GM23248 (cell line): ENCODE measurements at regions not wholly inside any gene's neighbourhood (a gene's known extent, or its start where the extent isn't known, plus 50 kb on each side); places are given as distances from the start of the nearest gene placed in this dataset.

Experiments used
- EZH2 ChIP-seq: fragments of 200-600 bp; sonication (generic); IDR thresholded peaks from 2 replicates; pipeline ENCODE4 v1.6.1; 2018; ENCODE audit warnings: antibody characterized with exemption, mild to moderate bottlenecking; ENCODE audit not compliant: insufficient read depth, poor library complexity, severe bottlenecking
- EZH2phosphoT487 ChIP-seq: fragments of 200-600 bp; sonication (generic); IDR thresholded peaks from 2 replicates; pipeline ENCODE4 v1.6.1; 2018; ENCODE audit warnings: antibody characterized with exemption, moderate library complexity, mild to moderate bottlenecking, low read depth; ENCODE audit not compliant: insufficient read depth

GRCh38 chr2:35314049-35314448 is 1041.5 kb upstream of the CRIM1 start:
- TF ChIP-seq EZH2phosphoT487, result no peak
- no peak for TF ChIP-seq EZH2
